HUES6 (cell line): ENCODE measurements at regions not wholly inside any gene's neighbourhood (a gene's known extent, or its start where the extent isn't known, plus 50 kb on each side); places are given as distances from the start of the nearest gene placed in this dataset.
A peak's percentile ranks its signal among the peaks of the same experiment; 100 is the strongest.
"Not testable (repeated sequence)": the region's sequence is repeated elsewhere in the genome, so short reads cannot be mapped to it uniquely, and the experiment has no call there.

Experiments used
- H3K27ac ChIP-seq: 2 replicates; pipeline ENCODE4 v1.7.0; 2013; ENCODE audit warnings: low read depth, mild to moderate bottlenecking, low read length, inconsistent platforms
- H3K27me3 ChIP-seq: 2 replicates; pipeline ENCODE4 v1.6.1; 2013; ENCODE audit warnings: low read length; ENCODE audit not compliant: control insufficient read depth, insufficient read depth
- H3K36me3 ChIP-seq: 2 replicates; pipeline ENCODE4 v1.6.1; 2013; ENCODE audit warnings: low read length; ENCODE audit not compliant: control insufficient read depth, insufficient read depth
- H3K4me1 ChIP-seq: 2 replicates; pipeline ENCODE4 v1.6.1; 2013; ENCODE audit warnings: low read length; ENCODE audit not compliant: control insufficient read depth, insufficient read depth
- H3K4me3 ChIP-seq: 2 replicates; pipeline ENCODE4 v1.5.1; 2013; ENCODE audit warnings: low read depth, low read length
- H3K9ac ChIP-seq: one replicate; pipeline ENCODE4 v1.6.1; 2013; ENCODE audit warnings: mild to moderate bottlenecking, low read length
- H3K9me3 ChIP-seq: 2 replicates; pipeline ENCODE4 v1.6.1; 2013; ENCODE audit warnings: low read depth, low read length; ENCODE audit not compliant: control insufficient read depth, insufficient read depth

DNA sequence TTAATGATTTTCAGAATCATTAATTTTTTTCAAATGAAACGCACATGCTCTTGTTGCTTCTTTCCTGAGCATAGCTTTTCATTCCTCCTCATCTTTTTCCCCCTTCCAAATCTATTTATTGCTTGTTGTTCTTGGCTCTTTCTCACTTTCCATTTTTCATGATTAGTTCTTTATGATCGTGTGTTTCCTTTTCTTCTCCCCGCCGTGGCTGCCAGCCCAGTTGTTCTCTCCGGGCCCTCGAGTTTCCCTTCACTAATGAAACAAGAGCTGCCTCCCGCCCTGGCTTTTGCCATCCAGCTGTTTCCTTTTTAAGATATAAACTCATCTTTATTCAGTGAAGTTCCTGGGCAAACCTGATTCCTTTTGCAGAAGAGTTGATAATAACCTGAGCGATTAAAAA lies 170.2 kb upstream of the NR2F2 start:
- no peak overlapping the region for H3K27ac ChIP-seq
- no peak overlapping the region for H3K9ac ChIP-seq
- no peaks in the 10 kb centered on the region for H3K36me3 ChIP-seq
- H3K27me3 ChIP-seq, result no peaks in the 10 kb centered on the region
- H3K4me3 ChIP-seq, result no peak overlapping the region
- H3K4me1 ChIP-seq, result peaks cover 6% of the 10 kb centered on the region; the same call in 1 of the 2 replicates
- no peaks in the 10 kb centered on the region for H3K9me3 ChIP-seq

- H3K4me1 ChIP-seq, result peaks cover 11% of the 10 kb centered on the region
- H3K4me3 ChIP-seq, result no peak overlapping the region
- H3K27ac ChIP-seq, result no peak overlapping the region
- no peak overlapping the region for H3K9ac ChIP-seq
- no peaks in the 10 kb centered on the region for H3K36me3 ChIP-seq
- H3K9me3 ChIP-seq, result no peaks in the 10 kb centered on the region
- no peaks in the 10 kb centered on the region for H3K27me3 ChIP-seq
These were observed 169.7 kb upstream of the NR2F2 start for GRCh38 chr15:96160800-96161199.

- no peaks in the 10 kb centered on the region for H3K27me3 ChIP-seq
- no peaks in the 10 kb centered on the region for H3K9me3 ChIP-seq
- no peaks in the 10 kb centered on the region for H3K36me3 ChIP-seq
- H3K9ac ChIP-seq, result no peak overlapping the region
- no peak overlapping the region for H3K4me3 ChIP-seq
- H3K4me1 ChIP-seq, result peaks cover 26% of the 10 kb centered on the region
- no peak overlapping the region for H3K27ac ChIP-seq
These were observed 168.2 kb upstream of the NR2F2 start for GRCh38 chr15:96162322-96162721.

DNA sequence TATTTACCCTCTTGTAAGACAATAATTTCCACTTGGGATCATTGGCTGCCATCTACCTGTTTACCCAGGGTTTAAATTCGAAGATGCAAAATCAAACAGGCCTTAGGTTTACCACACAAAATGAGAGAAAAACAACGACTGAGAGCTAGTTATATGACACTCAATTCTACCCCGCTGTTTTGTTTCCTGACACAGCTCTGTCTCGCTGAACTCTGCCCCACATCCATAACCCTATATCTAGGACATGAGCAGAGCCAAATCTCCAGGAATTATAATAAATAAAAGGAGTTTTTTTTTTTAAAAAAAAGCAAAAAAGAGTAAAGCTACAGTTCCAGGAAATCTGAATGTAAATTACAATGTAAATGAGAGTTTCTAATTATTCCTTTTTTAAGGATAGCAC lies 165.4 kb upstream of the NR2F2 start:
- no peak overlapping the region for H3K9ac ChIP-seq
- peaks cover 28% of the 10 kb centered on the region for H3K4me1 ChIP-seq
- peaks cover 6% of the 10 kb centered on the region; the same call in 1 of the 2 replicates for H3K9me3 ChIP-seq
- no peaks in the 10 kb centered on the region for H3K36me3 ChIP-seq
- H3K4me3 ChIP-seq, result no peak overlapping the region
- no peaks in the 10 kb centered on the region for H3K27me3 ChIP-seq
- H3K27ac ChIP-seq, result no peak overlapping the region

- Histone ChIP-seq H3K27me3 (no peaks in the 10 kb centered on the region), H3K9me3 (peaks cover 6% of the 10 kb centered on the region; the same call in 1 of the 2 replicates), H3K27ac (no peak overlapping the region), H3K4me1 (peaks cover 29% of the 10 kb centered on the region), H3K36me3 (no peaks in the 10 kb centered on the region), H3K9ac (no peak overlapping the region), H3K4me3 (no peak overlapping the region)
These were observed 164.7 kb upstream of the NR2F2 start for GRCh38 chr15:96165775-96166174.

- Histone ChIP-seq H3K9me3 (peaks cover 6% of the 10 kb centered on the region; the same call in 1 of the 2 replicates), H3K36me3 (no peaks in the 10 kb centered on the region), H3K27me3 (no peaks in the 10 kb centered on the region), H3K27ac (no peak overlapping the region), H3K4me1 (peaks cover 37% of the 10 kb centered on the region), H3K4me3 (0 out of 2 replicates have a peak overlapping the region, but pooled peaks have one; percentile 8), H3K9ac (no peak overlapping the region)
These were observed 164.0 kb upstream of the NR2F2 start for GRCh38 chr15:96166223-96167200.

- H3K27me3 ChIP-seq, H3K9me3 ChIP-seq, H3K4me3 ChIP-seq, H3K36me3 ChIP-seq, H3K27ac ChIP-seq, H3K9ac ChIP-seq: not testable (repeated sequence)
- H3K4me1 ChIP-seq, result peaks cover 38% of the 10 kb centered on the region
These were observed 159.9 kb upstream of the NR2F2 start for GRCh38 chr15:96170616-96170978.

DNA sequence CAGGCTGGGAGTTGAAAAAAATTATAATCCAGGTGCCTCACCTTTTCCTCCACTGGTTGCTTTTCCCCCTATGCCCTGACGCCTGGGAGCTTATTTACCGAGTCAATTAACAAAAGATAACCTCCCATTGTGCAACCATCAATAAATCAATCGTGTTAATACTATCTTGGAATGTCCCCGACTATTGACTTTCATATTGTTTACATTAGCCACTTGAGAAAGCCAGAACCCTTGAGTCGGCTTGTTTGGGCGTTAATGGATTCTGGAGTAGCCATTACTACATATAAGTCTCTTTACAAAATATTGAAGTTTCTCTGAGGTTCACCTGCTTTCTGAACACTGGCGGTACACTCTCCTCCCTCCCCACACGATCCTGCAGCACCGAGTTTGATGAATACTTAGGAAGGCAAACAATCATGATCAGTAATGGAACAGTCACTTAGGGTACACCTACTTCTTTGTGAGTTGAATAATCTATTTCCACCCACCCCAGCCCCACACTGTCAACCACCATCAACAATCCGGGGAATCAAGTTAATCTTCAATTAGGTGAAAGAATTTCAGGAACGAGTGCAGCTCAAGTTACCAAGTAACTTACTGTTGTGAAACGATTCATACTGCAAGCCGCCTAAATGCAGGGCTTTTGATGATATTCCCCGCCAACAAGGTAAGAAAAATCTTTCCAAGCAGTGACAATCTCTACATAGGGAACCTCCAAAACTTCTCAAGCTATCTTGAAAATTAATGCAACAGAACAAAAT lies 159.3 kb upstream of the NR2F2 start:
- H3K9me3 ChIP-seq, result peaks cover 6% of the 10 kb centered on the region; the same call in 1 of the 2 replicates
- H3K4me1 ChIP-seq, result peaks cover 32% of the 10 kb centered on the region
- H3K4me3 ChIP-seq, result no peak overlapping the region
- H3K36me3 ChIP-seq, result no peaks in the 10 kb centered on the region
- no peaks in the 10 kb centered on the region for H3K27me3 ChIP-seq
- no peak overlapping the region for H3K9ac ChIP-seq
- no peak overlapping the region for H3K27ac ChIP-seq

DNA sequence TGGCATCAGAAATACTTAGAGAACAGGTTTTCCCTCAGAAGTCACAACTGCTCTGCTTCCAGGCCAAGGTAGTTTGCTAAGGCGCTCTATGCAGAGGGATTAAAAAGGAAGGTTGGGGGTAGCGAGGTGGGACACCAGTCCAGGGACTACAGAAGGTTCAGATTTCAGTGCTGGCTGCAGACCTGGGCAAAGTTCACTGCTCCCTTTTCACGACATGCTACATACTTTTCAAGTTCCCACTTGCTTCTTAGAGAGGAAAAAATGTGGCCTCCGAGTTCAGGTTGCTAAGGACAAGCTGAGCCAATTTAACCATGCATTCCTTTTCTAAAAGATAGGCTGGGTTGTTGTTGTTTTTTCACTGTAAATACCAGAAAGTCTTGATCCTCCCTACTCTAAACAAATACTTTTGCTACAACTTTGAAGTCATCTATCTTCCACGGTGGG lies 158.6 kb upstream of the NR2F2 start:
- Histone ChIP-seq H3K27ac (no peak overlapping the region), H3K4me3 (no peak overlapping the region), H3K9ac (no peak overlapping the region), H3K36me3 (no peaks in the 10 kb centered on the region), H3K27me3 (no peaks in the 10 kb centered on the region), H3K4me1 (peaks cover 25% of the 10 kb centered on the region), H3K9me3 (peaks cover 6% of the 10 kb centered on the region; the same call in 1 of the 2 replicates)

DNA sequence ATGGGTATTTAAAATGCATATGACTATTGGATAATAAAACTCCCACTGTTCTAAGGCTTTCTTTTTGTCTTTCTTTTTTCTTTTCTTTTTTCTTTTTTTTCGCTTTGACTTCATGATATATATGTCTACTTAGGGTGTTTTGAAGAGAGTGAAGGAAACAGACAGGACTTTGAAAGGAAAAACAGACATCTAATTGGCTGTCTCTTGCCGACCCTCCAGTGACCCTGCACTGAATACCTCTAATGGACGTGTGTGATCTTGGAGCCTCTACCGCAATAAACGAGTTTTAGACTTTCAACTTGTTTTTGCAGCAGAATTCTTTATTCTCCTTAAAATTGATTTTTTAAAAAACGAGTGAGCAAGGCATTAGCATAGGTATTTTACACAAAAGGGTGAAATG lies 158.1 kb upstream of the NR2F2 start:
- Histone ChIP-seq H3K27me3 (no peaks in the 10 kb centered on the region), H3K9me3 (peaks cover 6% of the 10 kb centered on the region; the same call in 1 of the 2 replicates), H3K9ac (no peak overlapping the region), H3K4me3 (no peak overlapping the region), H3K27ac (no peak overlapping the region), H3K36me3 (no peaks in the 10 kb centered on the region), H3K4me1 (peaks cover 20% of the 10 kb centered on the region)

GRCh38 chr15:96176831-96177230 lies 153.7 kb upstream of the NR2F2 start:
- H3K9ac ChIP-seq, result no peak overlapping the region
- no peaks in the 10 kb centered on the region for H3K36me3 ChIP-seq
- no peak overlapping the region for H3K27ac ChIP-seq
- no peaks in the 10 kb centered on the region for H3K9me3 ChIP-seq
- peaks cover 17% of the 10 kb centered on the region for H3K4me1 ChIP-seq
- 0 out of 2 replicates have a peak, but pooled peaks cover 3% of the 10 kb centered on the region for H3K27me3 ChIP-seq
- no peak overlapping the region for H3K4me3 ChIP-seq
